Renal cortical epithelial cell (primary cell): ENCODE measurements at regions not wholly inside any gene's neighbourhood (a gene's known extent, or its start where the extent isn't known, plus 50 kb on each side); places are given as distances from the start of the nearest gene placed in this dataset.
"Not testable (repeated sequence)": the region's sequence is repeated elsewhere in the genome, so short reads cannot be mapped to it uniquely, and the experiment has no call there.

Source experiments
- DNase-seq: peaks from one replicate; pipeline ENCODE4 v3.0.0-alpha.2; 2011; ENCODE audit warnings: low read depth

- no peak for DNase-seq
These were observed 157.8 kb upstream of the TRPC6 start for GRCh38 chr11:101741479-101742175.

GRCh38 chr11:101741061-101741460, 157.3 kb upstream of the TRPC6 start:
- DNase-seq = no peak

DNA sequence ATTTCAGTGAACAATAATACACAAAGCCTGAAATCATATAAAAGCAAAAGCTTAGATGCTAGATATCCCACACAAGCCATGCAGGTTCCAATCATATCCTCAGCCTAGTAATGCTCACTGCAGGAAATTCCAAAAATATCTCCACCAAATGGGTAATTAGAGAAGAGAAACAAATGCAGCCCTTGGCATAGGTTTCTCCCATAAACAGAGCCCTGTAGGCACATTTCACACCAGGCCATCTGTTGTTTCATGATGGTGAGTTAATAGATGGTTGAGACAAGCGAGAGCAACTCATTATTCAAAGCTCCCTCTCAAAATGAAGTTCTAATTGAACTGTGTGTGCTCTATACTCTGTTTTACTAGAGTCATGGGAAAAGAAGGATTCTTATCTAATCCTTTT, 154.6 kb upstream of the TRPC6 start:
- DNase-seq = peak; percentile 14

DNA sequence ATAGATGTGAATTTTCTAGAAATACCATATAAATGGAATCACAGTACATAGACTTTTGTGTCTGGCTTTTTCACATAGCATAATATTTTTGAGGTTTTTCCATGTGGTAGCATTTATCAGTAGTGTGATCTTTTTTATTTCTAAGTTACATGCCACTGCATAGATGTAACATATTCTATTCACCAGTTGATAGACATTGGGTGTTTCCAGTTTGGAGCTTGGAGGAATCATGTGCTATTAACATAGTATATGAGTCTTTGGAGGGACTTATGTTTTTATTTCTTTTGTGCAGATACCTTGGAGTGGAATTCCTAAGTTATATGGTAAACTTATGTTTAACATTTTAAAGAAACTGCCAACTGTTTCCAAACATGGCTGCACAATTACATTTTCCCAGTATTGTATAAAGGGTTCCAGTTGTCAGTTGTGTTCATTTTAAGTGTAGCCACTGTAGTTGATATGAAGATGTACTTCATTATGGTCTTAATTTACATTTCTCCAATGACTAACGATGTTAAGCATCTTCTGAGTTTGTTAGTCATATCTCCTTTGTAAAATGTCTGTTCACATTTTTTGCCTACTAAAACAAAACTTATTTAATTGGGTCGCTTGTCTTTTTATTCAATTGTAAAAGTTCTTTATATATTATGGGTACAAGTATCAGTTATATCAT, 145.7 kb upstream of the TRPC6 start:
- DNase-seq = no peak

DNA sequence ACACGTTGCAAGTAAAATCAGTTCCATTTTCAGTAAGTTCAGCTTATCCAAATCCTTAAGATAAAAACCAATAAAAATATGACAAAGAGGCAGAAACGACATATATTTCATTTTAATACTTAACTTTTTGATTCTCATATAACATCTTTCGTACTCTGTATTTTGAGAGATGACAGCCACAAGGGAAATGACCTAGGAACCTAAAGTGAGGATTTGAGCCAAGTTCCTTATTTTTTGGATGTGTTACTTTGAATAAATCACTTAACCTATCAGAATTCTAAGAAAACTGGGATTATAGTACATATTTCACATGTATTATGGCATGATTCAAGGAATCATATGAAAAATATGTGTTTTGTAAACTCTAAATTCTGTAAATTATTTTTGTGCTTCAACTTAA, 143.6 kb upstream of the TRPC6 start:
- DNase-seq = no peak

- peak; percentile 74 for DNase-seq
These were observed 143.2 kb upstream of the TRPC6 start for GRCh38 chr11:101726988-101727387.

GRCh38 chr11:101723371-101723770, 139.6 kb upstream of the TRPC6 start:
- no peak for DNase-seq

- DNase-seq = peak; percentile 57
These were observed 137.5 kb upstream of the TRPC6 start for GRCh38 chr11:101721270-101721669.

- DNase-seq = peak; percentile 31
These were observed 134.6 kb upstream of the TRPC6 start for GRCh38 chr11:101718402-101718801.

DNA sequence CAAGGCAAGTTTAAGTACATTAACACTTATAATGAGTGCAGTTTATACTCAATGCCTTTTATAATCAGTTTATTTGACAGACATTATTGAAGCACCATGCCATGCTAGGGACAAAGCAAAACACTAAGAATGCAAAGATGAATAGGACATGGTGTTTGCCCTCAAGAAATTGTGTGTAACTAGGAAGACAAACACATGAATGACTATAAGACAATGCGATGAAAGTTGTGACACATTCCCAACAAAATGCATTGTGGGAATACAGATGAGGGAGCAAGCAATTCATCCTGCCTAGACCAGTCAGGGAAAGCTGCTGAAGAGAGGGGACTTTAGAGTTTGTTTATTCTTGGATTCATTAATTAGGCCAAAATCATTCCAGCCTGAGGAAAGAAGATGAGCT, 133.8 kb upstream of the TRPC6 start:
- DNase-seq = no peak

- no peak for DNase-seq
These were observed 131.5 kb upstream of the TRPC6 start for GRCh38 chr11:101715281-101715680.

GRCh38 chr11:101707477-101707876, 123.7 kb upstream of the TRPC6 start:
- no peak for DNase-seq

DNA sequence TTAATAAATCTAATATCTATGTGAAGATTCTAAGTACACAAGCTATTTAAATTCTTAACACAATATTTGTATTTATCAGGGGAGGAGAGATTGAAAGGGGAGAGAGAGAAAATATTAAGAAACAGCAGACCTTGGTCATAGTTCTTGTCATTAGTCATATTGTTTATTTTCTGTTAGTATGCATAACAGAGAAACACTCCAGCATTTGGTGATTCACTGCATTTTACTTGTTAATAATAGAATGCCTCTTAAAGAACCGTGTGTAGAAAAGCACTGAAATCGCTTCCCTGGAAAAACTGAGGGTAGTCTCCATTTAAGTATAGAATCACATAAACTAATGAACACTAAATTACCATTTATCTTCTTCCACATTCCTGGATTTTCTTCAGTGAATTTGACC, 122.7 kb upstream of the TRPC6 start:
- peak; percentile 93 for DNase-seq

DNA sequence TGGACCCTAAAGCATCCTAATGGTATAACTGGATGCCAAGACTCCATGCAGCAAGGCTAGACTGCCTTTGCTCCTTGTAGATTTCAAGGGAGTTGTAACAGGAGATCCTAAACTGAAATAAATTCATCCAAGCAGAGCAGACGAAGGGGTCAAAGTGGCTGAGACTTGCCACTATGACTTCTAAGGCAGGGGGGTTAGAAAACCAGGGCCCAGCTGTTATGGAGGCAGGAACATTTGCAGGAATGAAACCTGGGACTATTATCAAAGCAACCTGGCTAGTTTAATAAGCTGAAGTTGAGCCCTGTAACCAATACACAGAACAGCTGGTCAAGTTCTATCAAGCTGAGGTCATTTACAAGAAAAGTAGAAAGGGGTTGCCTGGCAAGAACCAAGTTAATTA, 122.2 kb upstream of the TRPC6 start:
- DNase-seq = peak; percentile 45

DNA sequence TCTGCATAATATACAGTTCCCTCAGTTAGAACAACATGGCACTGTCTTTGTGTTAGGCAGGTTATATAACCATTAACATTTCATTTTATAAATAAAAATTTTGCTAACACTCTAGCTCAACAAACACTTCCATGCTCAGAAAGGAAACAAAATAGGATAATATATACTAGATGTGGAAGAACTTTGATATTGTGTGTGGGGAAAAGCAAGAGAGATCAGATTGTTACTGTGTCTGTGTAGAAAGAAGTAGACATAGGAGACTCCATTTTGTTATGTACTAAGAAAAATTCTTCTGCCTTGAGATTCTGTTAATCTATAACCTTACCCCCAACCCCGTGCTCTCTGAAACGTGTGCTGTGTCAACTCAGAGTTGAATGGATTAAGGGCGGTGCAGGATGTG, 111.1 kb upstream of the TRPC6 start:
- not testable (repeated sequence) for DNase-seq

DNA sequence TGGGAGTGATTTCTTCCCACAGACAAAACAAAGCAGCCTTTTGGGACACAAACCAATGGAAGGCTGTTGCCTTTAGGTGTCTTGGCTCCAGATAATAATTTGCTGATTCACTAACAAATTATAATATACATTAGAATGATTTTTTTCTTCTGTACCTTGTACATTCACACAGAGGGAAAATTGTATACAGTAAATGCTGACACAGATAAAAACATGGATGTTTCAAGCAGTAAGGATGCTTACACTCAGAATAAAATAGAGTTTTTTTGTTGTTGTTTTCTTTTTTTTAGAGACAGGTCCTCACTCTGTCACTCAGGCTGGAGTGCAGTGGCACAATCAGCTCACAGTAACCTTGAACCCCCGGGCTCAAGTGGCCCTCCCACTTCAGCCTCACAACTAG, 109.2 kb upstream of the TRPC6 start:
- no peak for DNase-seq

DNA sequence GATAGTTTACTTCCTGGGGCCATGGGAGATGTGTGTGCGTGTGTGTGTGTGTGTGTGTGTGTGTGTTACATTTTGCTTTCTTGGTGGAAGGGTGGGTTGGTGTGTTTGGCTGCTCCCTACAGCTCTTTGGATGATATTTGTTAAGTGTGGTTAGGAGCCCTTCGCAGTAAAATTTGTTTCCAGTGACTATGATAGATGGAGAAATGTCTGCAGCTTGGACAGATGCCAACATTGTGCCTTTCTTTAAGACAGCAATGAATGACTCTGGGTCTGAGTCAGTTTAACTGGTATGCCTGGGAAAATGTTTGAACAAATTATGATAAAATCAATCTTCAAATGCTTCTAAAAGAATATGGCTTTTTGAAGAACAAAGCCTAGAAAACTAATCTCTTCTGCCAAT, 102.7 kb upstream of the TRPC6 start:
- DNase-seq = peak; percentile 88

DNA sequence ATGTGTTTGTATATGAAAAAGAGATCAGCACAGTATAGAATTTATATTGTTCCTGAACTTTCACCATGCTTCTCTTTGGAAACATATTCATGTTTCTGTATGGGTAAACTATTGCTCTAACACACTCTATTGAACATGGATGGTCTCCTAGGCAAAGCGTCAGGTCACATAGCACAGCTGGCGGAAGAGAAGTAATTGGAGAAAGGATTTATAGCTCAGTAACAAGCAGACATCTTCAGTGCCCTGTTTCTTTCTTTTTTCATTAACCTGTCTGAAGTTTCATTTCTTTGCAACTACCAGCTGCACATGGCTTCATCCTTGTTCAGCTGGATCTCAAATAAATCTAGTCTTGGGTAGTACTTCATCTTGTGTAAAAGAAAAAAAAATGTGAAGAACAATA, 84.4 kb upstream of the TRPC6 start:
- DNase-seq = no peak

- no peak for DNase-seq
These were observed 83.1 kb upstream of the TRPC6 start for GRCh38 chr11:101666916-101667315.

DNA sequence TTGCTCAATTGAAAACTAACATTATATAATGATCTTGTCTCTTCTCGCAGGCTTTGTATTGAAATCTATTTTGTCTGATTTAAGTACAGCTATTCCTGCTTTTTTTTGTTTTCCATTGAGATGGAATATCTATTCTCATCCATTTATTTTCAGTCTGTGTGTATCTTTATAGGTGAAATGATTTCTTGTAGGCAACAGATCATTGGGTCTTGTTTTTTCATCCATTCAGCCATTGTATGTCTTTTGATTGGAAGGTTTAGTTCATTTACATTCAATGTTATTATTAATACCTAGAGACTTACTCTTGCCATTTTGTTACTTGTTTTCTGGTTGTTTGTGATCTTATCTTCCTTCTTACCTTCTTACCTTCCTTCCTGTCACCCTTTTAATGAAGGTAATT, 77.8 kb upstream of the TRPC6 start:
- DNase-seq = no peak
